ENCODE measurements at regions not wholly inside any gene's neighbourhood (a gene's known extent, or its start where the extent isn't known, plus 50 kb on each side); places are given as distances from the start of the nearest gene placed in this dataset.

DNA sequence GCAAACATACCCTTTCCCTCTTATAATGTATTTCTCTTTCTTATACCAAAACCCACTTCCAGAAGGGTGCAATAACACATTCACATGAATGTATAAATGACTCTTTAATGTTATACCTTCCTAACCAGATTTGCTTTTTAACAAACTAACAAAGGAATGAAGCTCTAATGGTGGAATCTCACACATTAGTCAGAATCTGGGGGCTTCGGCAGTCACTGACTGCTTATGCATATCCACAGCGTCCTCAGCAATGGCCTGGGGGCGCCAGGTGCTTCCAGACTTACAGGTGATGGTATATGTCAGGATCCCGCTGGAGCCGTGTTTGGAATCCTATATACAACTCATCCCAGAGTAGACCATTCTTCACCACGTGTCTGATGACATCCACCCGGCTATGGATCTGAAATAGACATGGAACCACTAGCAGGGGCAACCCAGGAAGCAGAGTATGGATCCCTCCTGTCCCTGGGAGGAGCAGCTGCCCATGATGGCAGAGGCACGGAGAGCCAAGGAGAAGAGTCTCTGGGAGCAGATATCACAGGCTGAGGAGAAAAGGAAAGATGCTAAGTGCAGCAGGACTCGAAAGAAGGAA, 150.8 kb upstream of the RIPOR2 start:
- TF ChIP-seq, protein P1, sequence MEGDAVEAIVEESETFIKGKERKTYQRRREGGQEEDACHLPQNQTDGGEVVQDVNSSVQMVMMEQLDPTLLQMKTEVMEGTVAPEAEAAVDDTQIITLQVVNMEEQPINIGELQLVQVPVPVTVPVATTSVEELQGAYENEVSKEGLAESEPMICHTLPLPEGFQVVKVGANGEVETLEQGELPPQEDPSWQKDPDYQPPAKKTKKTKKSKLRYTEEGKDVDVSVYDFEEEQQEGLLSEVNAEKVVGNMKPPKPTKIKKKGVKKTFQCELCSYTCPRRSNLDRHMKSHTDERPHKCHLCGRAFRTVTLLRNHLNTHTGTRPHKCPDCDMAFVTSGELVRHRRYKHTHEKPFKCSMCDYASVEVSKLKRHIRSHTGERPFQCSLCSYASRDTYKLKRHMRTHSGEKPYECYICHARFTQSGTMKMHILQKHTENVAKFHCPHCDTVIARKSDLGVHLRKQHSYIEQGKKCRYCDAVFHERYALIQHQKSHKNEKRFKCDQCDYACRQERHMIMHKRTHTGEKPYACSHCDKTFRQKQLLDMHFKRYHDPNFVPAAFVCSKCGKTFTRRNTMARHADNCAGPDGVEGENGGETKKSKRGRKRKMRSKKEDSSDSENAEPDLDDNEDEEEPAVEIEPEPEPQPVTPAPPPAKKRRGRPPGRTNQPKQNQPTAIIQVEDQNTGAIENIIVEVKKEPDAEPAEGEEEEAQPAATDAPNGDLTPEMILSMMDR (IDR thresholded peaks at IDR 0.05; ENCODE audit: poor library complexity): no peak
- TF ChIP-seq EZH2 (IDR thresholded peaks at IDR 0.05; ENCODE audit: borderline replicate concordance) (no peak), EZH2phosphoT487 (IDR thresholded peaks at IDR 0.05; ENCODE audit: low read depth, severe bottlenecking, unreplicated experiment) (no peak)

All from hepatocyte (in vitro differentiated cells).